22Rv1 (cell line): ENCODE measurements at regions not wholly inside any gene's neighbourhood (a gene's known extent, or its start where the extent isn't known, plus 50 kb on each side); places are given as distances from the start of the nearest gene placed in this dataset.

Experiments used
- CTCF ChIP-seq: fragments of 450-650 bp; IDR thresholded peaks from 2 replicates; pipeline ENCODE4 v1.5.1; 2017; ENCODE audit warnings: mild to moderate bottlenecking
- ZFX ChIP-seq: fragments of 450-650 bp; IDR thresholded peaks from 2 replicates; pipeline ENCODE4 v1.6.1; 2017; ENCODE audit warnings: antibody characterized with exemption, borderline replicate concordance

DNA sequence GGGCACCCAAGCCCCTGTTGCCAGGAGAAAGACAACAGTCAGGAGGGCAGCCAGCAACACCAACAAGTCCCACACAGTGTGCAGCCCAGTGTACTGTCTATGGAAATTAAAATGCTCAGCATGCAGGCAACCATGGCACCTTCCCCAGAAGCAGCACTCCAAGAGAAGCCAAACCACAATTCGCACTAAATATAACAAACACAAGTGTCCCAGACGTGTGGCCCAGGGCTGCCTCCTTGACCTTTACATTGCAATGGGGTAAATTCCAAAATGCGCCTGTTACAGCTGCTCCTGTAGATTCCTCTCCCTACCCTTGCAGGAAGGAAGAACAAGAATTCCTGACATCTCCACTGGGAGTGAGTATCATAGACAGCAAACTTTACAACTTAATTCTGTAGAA lies 292.8 kb upstream of the USP9Y start:
- no peak for TF ChIP-seq CTCF
- TF ChIP-seq ZFX: no peak
